Left lung (tissue), 4 donors: ENCODE measurements at regions not wholly inside any gene's neighbourhood (a gene's known extent, or its start where the extent isn't known, plus 50 kb on each side); places are given as distances from the start of the nearest gene placed in this dataset.

Source experiments
- ATAC-seq: fragments of 200-7000 bp; cut with Tn5 transposase; one replicate; pipeline ENCODE4 v1.9.1; 2020; ENCODE audit warnings: moderate library complexity
- DNase-seq, 4 donors: peaks; one replicate each; pipeline ENCODE4 v3.0.0-alpha.2; 2013 to 2020
- H3K27ac ChIP-seq, 2 donors: fragments of 200-600 bp; sonication (generic) in 1 of 2; one replicate each; pipeline versions ENCODE4 v1.5.0 to v1.8.0; 2020 to 2021
- H3K27me3 ChIP-seq, 2 donors: fragments of 200-600 bp; sonication (generic) in 1 of 2; one replicate each; pipeline versions ENCODE4 v1.5.0 to v1.8.0; 2020 to 2021
- H3K36me3 ChIP-seq, 2 donors: fragments of 200-600 bp; sonication (generic) in 1 of 2; one replicate each; pipeline versions ENCODE4 v1.5.0 to v1.8.0; 2020 to 2021
- H3K4me1 ChIP-seq, 2 donors: fragments of 200-600 bp; one replicate each; pipeline ENCODE4 v1.8.0; 2021
- H3K4me3 ChIP-seq, 2 donors: fragments of 200-600 bp; sonication (generic) in 1 of 2; one replicate each; pipeline versions ENCODE4 v1.5.0 to v1.8.0; 2020 to 2021; ENCODE audit warnings: mild to moderate bottlenecking in 1 of 2
- H3K9me3 ChIP-seq, 2 donors: fragments of 200-600 bp; sonication (generic) in 1 of 2; one replicate each; pipeline versions ENCODE4 v1.5.0 to v1.8.0; 2020 to 2021
- intact Hi-C, 2 donors: fragments of 100-400 bp; cut with DNase I; formaldehyde crosslinking; loops; one replicate each; pipeline versions ENCODE4 v1.11.2 to v1.14.2; 2022
- TF ChIP-seq, protein P1 (sequence below), 2 donors: fragments of 200-600 bp; sonication (generic) in 1 of 2; IDR thresholded peaks; one replicate each; pipeline versions ENCODE4 v1.5.0 to v1.8.0; 2021; ENCODE audit warnings: antibody characterized with exemption in 2 of 2
- donor health status: DM: no; HTN: yes; CAD: no.
- donor health status: DM: no; HTN: no; CAD: no.

DNA sequence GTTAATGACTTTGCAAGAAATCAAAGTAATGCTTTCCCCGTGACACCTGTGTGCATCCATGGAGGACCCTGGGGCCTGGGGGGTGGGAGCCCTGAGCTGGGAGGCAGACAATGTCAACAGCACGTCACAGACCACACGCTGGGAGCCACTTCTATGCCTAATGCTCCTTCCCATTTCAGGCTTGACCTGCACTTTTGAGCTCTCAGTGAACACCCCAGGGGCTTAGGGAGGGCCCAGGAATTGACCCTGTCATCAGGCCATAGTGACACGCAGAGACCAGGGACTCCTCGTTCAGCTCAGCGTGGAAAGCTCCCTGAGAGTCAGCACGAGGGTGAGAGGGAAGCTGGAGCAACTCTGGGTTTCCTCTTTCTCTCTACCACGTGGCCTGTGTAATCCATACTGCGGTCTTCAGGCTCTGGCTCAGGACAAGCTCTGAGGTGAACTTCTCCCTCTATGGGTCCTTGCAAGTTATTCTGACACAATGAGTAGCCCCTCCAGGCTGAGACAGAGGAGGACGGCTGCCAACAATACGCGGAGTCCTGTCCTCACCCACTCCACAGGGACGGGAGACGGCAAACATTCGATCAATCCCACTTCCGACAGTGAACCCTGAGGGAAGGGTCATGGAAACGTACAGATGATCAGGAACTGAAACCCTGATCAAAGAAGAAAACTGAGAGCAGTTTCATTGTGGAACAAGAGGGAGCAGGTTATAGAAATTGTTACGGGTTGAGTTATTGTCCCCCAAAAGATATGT is 130.8 kb upstream of the IRX4 start:
- TF ChIP-seq, protein P1, sequence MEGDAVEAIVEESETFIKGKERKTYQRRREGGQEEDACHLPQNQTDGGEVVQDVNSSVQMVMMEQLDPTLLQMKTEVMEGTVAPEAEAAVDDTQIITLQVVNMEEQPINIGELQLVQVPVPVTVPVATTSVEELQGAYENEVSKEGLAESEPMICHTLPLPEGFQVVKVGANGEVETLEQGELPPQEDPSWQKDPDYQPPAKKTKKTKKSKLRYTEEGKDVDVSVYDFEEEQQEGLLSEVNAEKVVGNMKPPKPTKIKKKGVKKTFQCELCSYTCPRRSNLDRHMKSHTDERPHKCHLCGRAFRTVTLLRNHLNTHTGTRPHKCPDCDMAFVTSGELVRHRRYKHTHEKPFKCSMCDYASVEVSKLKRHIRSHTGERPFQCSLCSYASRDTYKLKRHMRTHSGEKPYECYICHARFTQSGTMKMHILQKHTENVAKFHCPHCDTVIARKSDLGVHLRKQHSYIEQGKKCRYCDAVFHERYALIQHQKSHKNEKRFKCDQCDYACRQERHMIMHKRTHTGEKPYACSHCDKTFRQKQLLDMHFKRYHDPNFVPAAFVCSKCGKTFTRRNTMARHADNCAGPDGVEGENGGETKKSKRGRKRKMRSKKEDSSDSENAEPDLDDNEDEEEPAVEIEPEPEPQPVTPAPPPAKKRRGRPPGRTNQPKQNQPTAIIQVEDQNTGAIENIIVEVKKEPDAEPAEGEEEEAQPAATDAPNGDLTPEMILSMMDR (IDR thresholded peaks at IDR 0.05): no peak

DNA sequence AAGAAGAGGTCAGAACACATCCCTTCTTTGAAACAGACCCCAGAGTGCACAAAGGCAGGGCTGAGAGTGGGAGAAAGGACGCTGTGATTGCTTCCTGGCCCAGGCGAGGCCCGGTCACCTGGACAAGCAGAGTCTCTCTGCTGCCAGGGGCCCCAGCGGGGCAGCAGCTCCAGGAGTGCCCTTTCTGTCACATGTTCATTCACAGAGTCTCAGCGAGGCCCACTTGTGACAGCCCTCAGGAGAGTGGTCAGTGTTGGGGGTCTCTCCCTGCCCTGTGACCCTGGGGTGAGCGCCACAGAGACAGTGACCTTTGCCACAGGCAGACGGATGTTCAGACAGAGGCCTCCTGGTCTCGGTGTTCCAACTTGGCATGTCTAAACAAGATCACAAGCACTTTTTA is 130.2 kb upstream of the IRX4 start:
- no peak for ATAC-seq
- no peaks in the 10 kb centered on the region for H3K9me3 ChIP-seq
- H3K27ac ChIP-seq: no peak overlapping the region
- H3K4me3 ChIP-seq: no peak overlapping the region
- intact Hi-C loops: no loop called here
- TF ChIP-seq, protein P1 (IDR thresholded peaks at IDR 0.05): no peak
- H3K4me1 ChIP-seq: no peaks in the 10 kb centered on the region
- DNase-seq: no peak
- H3K27me3 ChIP-seq: peaks cover 0 to 28% of the 10 kb centered on the region in 2 donors
- no peaks in the 10 kb centered on the region for H3K36me3 ChIP-seq

More for the DNA sequence above, 130.8 kb upstream of the IRX4 start:
- intact Hi-C loops: no loop called here
- peaks cover 0 to 22% of the 10 kb centered on the region in 2 donors for H3K27me3 ChIP-seq
- H3K4me1 ChIP-seq: no peaks in the 10 kb centered on the region
- no peaks in the 10 kb centered on the region for H3K9me3 ChIP-seq
- H3K4me3 ChIP-seq: no peak overlapping the region
- DNase-seq: no peak
- H3K36me3 ChIP-seq: no peaks in the 10 kb centered on the region
- no peak for ATAC-seq
- no peak overlapping the region for H3K27ac ChIP-seq

DNA sequence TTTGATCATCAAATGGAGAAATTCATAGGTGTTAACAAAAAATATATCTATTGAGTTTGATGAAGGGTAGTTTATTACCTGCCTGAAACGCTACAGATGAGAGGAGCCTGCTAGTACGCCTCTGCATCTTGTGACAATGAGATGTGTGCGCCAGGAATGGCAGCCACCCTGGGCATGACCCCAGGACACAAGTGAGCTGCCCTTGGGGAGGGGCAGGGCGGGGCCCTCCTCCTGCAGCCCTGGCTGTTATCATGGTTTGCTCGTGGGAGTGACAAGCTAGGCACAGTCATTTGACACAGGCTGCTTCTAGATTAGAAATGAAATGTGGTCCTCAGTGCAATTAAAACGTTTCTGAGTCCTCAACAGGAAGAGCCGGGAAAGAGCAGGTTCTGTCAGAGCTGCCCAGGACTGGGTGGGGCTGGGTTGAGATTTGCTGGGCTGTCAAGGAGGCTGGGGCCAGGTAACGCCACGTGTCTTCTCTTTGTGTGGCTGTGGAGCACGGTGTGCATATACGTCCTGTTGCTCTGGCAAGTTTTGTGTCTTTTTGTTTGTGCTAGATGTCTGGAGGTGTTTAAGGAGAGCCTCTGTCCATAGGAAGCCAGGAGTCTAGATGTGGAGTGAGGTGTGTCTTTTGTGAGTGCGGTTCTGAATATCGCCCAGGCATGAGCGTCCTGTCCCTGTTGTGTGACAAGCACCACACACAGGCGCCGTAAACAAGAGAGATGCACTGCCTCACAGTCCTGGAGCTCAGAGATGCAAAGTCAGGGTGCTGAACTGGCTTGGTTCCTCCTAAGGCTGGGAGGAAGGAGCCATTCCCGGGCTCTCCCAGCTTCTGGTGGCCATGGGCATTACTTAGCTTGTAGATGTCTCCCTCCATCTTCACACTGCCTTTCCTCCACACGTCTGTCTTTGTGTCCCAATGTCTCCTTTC is 129.0 kb upstream of the IRX4 start:
- no peak for ATAC-seq
- no peak for DNase-seq
- no peak overlapping the region for H3K27ac ChIP-seq
- no peak overlapping the region for H3K4me3 ChIP-seq
- TF ChIP-seq, protein P1 (IDR thresholded peaks at IDR 0.05): no peak
- H3K27me3 ChIP-seq: peaks cover 0 to 40% of the 10 kb centered on the region in 2 donors
- H3K4me1 ChIP-seq: no peaks in the 10 kb centered on the region
- no peaks in the 10 kb centered on the region for H3K36me3 ChIP-seq
- intact Hi-C loops: no loop called here
- no peaks in the 10 kb centered on the region for H3K9me3 ChIP-seq

DNA sequence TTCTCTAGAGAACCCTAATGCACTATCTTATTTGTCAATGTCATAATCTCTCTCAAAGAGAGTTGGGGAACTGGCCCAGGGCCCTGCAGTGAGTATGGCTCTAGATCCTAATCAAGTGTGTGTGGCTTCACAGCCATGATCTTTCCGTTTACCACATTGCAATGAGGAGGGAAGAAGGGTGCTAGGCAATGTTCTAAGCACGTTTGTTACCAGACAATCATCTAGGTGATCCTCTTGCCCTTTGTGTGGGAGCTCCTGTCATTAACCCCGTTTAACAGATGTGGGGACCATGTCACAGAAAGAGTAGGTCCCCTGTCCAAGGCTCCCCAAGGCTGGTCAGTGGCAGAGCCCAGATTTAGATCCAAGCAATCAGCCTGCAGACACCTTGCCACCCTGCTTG is 128.2 kb upstream of the IRX4 start:
- TF ChIP-seq, protein P1 (IDR thresholded peaks at IDR 0.05): no peak
- intact Hi-C loops: no loop called here
- ATAC-seq (no peak), DNase-seq (no peak)
- Histone ChIP-seq H3K27me3 (peaks cover 0 to 39% of the 10 kb centered on the region in 2 donors), H3K27ac (no peak overlapping the region), H3K4me3 (no peak overlapping the region), H3K9me3 (no peaks in the 10 kb centered on the region), H3K36me3 (no peaks in the 10 kb centered on the region), H3K4me1 (no peaks in the 10 kb centered on the region)
